ENCODE measurements at regions not wholly inside any gene's neighbourhood (a gene's known extent, or its start where the extent isn't known, plus 50 kb on each side); places are given as distances from the start of the nearest gene placed in this dataset.

DNA sequence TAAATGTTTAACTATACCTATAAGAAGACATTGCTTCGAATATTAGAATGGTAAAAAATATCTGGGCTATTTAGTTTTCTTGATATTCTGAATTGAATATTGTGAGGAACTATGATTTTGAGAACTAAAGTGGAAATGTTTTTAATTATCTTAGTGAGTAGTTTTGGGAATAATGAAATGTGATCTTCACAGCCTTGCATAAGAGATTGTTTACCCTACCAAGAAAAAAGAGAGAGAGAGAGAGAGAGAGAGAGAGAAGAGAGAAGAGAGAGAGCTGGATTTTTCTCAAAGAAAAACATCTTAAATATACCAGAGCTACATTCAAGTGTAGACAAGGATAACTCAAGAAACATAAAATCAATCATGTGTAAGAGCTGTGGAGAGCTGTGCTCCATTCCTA is 148.7 kb upstream of the MAD2L1 start:
- TF ChIP-seq, protein P1, sequence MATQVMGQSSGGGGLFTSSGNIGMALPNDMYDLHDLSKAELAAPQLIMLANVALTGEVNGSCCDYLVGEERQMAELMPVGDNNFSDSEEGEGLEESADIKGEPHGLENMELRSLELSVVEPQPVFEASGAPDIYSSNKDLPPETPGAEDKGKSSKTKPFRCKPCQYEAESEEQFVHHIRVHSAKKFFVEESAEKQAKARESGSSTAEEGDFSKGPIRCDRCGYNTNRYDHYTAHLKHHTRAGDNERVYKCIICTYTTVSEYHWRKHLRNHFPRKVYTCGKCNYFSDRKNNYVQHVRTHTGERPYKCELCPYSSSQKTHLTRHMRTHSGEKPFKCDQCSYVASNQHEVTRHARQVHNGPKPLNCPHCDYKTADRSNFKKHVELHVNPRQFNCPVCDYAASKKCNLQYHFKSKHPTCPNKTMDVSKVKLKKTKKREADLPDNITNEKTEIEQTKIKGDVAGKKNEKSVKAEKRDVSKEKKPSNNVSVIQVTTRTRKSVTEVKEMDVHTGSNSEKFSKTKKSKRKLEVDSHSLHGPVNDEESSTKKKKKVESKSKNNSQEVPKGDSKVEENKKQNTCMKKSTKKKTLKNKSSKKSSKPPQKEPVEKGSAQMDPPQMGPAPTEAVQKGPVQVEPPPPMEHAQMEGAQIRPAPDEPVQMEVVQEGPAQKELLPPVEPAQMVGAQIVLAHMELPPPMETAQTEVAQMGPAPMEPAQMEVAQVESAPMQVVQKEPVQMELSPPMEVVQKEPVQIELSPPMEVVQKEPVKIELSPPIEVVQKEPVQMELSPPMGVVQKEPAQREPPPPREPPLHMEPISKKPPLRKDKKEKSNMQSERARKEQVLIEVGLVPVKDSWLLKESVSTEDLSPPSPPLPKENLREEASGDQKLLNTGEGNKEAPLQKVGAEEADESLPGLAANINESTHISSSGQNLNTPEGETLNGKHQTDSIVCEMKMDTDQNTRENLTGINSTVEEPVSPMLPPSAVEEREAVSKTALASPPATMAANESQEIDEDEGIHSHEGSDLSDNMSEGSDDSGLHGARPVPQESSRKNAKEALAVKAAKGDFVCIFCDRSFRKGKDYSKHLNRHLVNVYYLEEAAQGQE (IDR thresholded peaks at IDR 0.05; ENCODE audit: insufficient read depth in 1 of 2, low read depth in 2 of 2, low read length in 1 of 2) = no peak
- TF ChIP-seq, protein P2, sequence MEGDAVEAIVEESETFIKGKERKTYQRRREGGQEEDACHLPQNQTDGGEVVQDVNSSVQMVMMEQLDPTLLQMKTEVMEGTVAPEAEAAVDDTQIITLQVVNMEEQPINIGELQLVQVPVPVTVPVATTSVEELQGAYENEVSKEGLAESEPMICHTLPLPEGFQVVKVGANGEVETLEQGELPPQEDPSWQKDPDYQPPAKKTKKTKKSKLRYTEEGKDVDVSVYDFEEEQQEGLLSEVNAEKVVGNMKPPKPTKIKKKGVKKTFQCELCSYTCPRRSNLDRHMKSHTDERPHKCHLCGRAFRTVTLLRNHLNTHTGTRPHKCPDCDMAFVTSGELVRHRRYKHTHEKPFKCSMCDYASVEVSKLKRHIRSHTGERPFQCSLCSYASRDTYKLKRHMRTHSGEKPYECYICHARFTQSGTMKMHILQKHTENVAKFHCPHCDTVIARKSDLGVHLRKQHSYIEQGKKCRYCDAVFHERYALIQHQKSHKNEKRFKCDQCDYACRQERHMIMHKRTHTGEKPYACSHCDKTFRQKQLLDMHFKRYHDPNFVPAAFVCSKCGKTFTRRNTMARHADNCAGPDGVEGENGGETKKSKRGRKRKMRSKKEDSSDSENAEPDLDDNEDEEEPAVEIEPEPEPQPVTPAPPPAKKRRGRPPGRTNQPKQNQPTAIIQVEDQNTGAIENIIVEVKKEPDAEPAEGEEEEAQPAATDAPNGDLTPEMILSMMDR (IDR thresholded peaks at IDR 0.05) = no peak
- TF ChIP-seq POLR2AphosphoS5 (IDR thresholded peaks at IDR 0.05; ENCODE audit: low read depth, low read length) (no peak), SIN3A (IDR thresholded peaks at IDR 0.05; ENCODE audit: borderline replicate concordance, insufficient read depth, low read depth, low read length) (no peak), TCF7L2 (IDR thresholded peaks at IDR 0.05; ENCODE audit: low read depth, low read length) (no peak)
- Histone ChIP-seq H3K36me3 (ENCODE audit: control insufficient read depth, insufficient read depth, low read length) (no peaks in the 10 kb centered on the region), H3K27ac (ENCODE audit: low read length) (no peak overlapping the region), H3K4me3 (ENCODE audit: low read depth in 2 of 2, low read length in 2 of 2) (no peak overlapping the region), H3K27me3 (ENCODE audit: control insufficient read depth, insufficient read depth, low read length) (no peaks in the 10 kb centered on the region), H3K4me1 (ENCODE audit: control insufficient read depth, insufficient read depth, low read length) (no peaks in the 10 kb centered on the region), H3K9me3 (ENCODE audit: control insufficient read depth, insufficient read depth, low read depth, low read length) (no peaks in the 10 kb centered on the region)
- ATAC-seq (no peak), DNase-seq (ENCODE audit: low read depth, low spot score) (no peak)
- intact Hi-C loops (cut with micrococcal nuclease; ENCODE audit: unreplicated experiment) = no loop called here
- in situ Hi-C loops (cut with HindIII; ENCODE audit: low pct_unique_long_range_greater_than_20kb, low sequenced_read_pairs) = no loop called here
- ChIA-PET POLR2A (no interaction called here), CTCF (no interaction called here)
- no TSS peak for BruUV-seq (replicated peaks)

DNA sequence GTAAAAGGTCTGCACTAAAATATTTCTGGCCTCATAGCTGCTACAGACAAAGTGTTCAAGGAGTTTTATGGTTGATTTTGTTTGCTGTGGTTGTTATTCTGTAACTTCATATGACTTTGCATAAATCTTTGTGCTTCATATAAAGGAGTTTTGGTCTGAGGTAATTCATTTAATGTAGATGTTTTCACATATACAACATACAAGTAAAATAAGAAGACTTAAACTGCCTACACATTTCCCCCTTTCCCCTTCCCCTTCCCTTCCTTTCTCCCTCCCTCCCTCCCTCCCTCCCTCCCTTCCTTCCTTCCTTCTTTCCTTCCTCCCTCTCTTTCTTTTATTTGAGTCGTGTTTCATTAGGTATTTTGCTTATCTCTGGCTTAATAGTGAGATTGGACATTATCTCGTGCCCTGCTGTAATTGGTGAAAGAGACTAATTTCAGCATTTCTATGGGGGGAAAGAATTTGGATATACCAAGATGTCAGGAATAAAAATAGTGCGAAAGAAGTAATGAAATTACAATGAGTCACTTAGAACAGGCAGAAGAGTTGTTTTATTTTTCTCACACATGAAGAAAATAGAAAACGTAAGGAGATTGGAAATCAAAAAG is 144.9 kb upstream of the MAD2L1 start:
- CTCF ChIA-PET = no interaction called here
- no peak overlapping the region for H3K4me3 ChIP-seq (ENCODE audit: low read depth in 2 of 2, low read length in 2 of 2)
- TF ChIP-seq SIN3A (IDR thresholded peaks at IDR 0.05; ENCODE audit: borderline replicate concordance, insufficient read depth, low read depth, low read length) (no peak), TCF7L2 (IDR thresholded peaks at IDR 0.05; ENCODE audit: low read depth, low read length) (no peak), POLR2AphosphoS5 (IDR thresholded peaks at IDR 0.05; ENCODE audit: low read depth, low read length) (no peak)
- TF ChIP-seq, protein P1 (IDR thresholded peaks at IDR 0.05; ENCODE audit: insufficient read depth in 1 of 2, low read depth in 2 of 2, low read length in 1 of 2) = no peak
- TF ChIP-seq, protein P2 (IDR thresholded peaks at IDR 0.05) = no peak
- no TSS peak for BruUV-seq (replicated peaks)
- no peak overlapping the region for H3K27ac ChIP-seq (ENCODE audit: low read length)
- no peaks in the 10 kb centered on the region for H3K27me3 ChIP-seq (ENCODE audit: control insufficient read depth, insufficient read depth, low read length)
- no peaks in the 10 kb centered on the region for H3K9me3 ChIP-seq (ENCODE audit: control insufficient read depth, insufficient read depth, low read depth, low read length)
- no peaks in the 10 kb centered on the region for H3K4me1 ChIP-seq (ENCODE audit: control insufficient read depth, insufficient read depth, low read length)
- H3K36me3 ChIP-seq (ENCODE audit: control insufficient read depth, insufficient read depth, low read length) = no peaks in the 10 kb centered on the region
- POLR2A ChIA-PET = no interaction called here
- in situ Hi-C loops (cut with HindIII; ENCODE audit: low pct_unique_long_range_greater_than_20kb, low sequenced_read_pairs) (no loop called here), intact Hi-C loops (cut with micrococcal nuclease; ENCODE audit: unreplicated experiment) (no loop called here)
- DNase-seq (ENCODE audit: low read depth, low spot score) (no peak), ATAC-seq (no peak)

All from Panc1 (cell line).